ENCODE measurements at regions not wholly inside any gene's neighbourhood (a gene's known extent, or its start where the extent isn't known, plus 50 kb on each side); places are given as distances from the start of the nearest gene placed in this dataset.

DNA sequence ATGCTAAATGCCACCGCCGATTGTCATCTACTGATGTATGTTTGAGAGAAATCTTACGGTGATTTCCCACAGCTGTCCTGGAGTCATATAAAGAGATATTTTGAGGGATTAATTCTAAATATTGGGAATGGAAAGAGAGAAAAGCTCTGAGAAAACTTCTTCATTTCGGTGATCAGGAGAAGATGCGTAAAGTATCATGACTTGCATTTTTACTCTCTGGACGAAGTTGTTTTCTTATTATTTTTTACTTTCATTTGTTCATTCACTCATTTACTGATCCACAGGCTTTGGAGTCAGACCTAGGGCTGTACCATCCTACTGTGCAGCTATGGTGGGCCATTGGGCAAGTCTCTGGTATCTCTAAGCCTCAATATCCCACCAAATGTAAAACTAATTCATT, 58.4 kb upstream of the RUNX1 start:
- TF ChIP-seq, protein P1, sequence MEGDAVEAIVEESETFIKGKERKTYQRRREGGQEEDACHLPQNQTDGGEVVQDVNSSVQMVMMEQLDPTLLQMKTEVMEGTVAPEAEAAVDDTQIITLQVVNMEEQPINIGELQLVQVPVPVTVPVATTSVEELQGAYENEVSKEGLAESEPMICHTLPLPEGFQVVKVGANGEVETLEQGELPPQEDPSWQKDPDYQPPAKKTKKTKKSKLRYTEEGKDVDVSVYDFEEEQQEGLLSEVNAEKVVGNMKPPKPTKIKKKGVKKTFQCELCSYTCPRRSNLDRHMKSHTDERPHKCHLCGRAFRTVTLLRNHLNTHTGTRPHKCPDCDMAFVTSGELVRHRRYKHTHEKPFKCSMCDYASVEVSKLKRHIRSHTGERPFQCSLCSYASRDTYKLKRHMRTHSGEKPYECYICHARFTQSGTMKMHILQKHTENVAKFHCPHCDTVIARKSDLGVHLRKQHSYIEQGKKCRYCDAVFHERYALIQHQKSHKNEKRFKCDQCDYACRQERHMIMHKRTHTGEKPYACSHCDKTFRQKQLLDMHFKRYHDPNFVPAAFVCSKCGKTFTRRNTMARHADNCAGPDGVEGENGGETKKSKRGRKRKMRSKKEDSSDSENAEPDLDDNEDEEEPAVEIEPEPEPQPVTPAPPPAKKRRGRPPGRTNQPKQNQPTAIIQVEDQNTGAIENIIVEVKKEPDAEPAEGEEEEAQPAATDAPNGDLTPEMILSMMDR (IDR thresholded peaks at IDR 0.05), result no peak
- no peak for TF ChIP-seq ZSCAN20 (CRISPR knock-in tag; IDR thresholded peaks at IDR 0.05)
- no peak for TF ChIP-seq POLR2A (IDR thresholded peaks at IDR 0.05; ENCODE audit: low read length)
- no peak for TF ChIP-seq CHD2 (IDR thresholded peaks at IDR 0.05; ENCODE audit: low read length, partially characterized antibody)
- TF ChIP-seq MAX (IDR thresholded peaks at IDR 0.05), result no peak
- TF ChIP-seq RFX5 (IDR thresholded peaks at IDR 0.05), result no peak
- no peak for TF ChIP-seq JUN (IDR thresholded peaks at IDR 0.05)
- no peak for TF ChIP-seq RNF2 (IDR thresholded peaks at IDR 0.05; ENCODE audit: borderline replicate concordance, low read depth)
- no peak for TF ChIP-seq EP300 (IDR thresholded peaks at IDR 0.05)
- no peak for TF ChIP-seq ESRRA (IDR thresholded peaks at IDR 0.05; ENCODE audit: borderline replicate concordance, low read length)
- no peak for TF ChIP-seq BCL3 (IDR thresholded peaks at IDR 0.05)
- no peak for TF ChIP-seq REST (IDR thresholded peaks at IDR 0.05)
- TF ChIP-seq PHF8 (IDR thresholded peaks at IDR 0.05; ENCODE audit: borderline replicate concordance, low read depth), result no peak
- no peak for TF ChIP-seq FOSB (CRISPR knock-in tag; IDR thresholded peaks at IDR 0.05)

Data from A549 (cell line).